22Rv1 (cell line): ENCODE measurements at regions not wholly inside any gene's neighbourhood (a gene's known extent, or its start where the extent isn't known, plus 50 kb on each side); places are given as distances from the start of the nearest gene placed in this dataset.

Source experiments
- CTCF ChIP-seq: fragments of 450-650 bp; IDR thresholded peaks from 2 replicates; pipeline ENCODE4 v1.5.1; 2017; ENCODE audit warnings: mild to moderate bottlenecking
- ZFX ChIP-seq: fragments of 450-650 bp; IDR thresholded peaks from 2 replicates; pipeline ENCODE4 v1.6.1; 2017; ENCODE audit warnings: antibody characterized with exemption, borderline replicate concordance

GRCh38 chr12:107449891-107450290 is 235.7 kb upstream of the PWP1 start:
- TF ChIP-seq CTCF (no peak), ZFX (no peak)
